SHP77 (cell line): ENCODE measurements at regions not wholly inside any gene's neighbourhood (a gene's known extent, or its start where the extent isn't known, plus 50 kb on each side); places are given as distances from the start of the nearest gene placed in this dataset.
"Not testable (repeated sequence)": the region's sequence is repeated elsewhere in the genome, so short reads cannot be mapped to it uniquely, and the experiment has no call there.

Source experiments
- DNase-seq, 2 experiments: peaks; one replicate each; lab custom pipeline; 2025; lab: John Stamatoyannopoulos, UW

DNA sequence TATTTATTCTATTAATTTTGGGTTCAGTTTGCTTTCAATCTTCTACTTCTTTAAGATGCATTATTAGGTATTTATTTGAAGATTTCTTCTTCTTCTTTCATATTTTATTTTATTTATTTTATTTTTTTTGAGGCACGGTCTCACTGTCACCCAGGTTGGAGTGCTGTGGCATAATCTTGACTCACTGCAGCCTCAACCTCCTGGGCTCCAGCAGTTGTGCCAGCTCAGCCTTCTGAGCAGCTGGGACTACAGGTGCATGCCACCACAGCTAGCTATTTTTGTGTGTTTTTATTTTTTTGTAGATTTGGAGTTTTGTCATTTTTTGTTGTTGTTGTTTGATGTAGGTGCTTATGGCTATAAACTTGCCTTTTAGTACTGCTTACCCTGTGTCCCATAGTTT is 543.2 kb upstream of the SGO1 start:
- DNase-seq: no peak

GRCh38 chr3:20726786-20727185 is 540.8 kb upstream of the SGO1 start:
- DNase-seq: no peak

DNA sequence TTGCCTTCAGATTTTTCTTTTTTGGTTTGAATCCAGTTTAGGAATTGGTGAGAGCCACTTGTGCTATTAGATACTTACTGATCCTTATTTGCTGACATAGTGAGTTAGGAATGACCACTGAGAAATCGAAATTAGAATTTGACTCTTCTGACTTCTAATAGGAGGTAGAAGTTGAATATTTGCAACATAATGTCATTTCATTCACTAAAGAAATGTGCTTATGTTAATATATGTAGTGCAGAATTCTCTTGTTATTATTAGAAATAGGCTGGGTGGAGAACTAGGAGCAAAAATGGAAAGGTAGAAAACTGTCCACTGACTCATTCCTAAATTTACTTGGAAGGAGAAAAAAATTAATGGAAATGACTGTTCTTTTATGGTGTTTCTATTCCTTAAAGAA is 538.2 kb upstream of the SGO1 start:
- no peak for DNase-seq

- DNase-seq: not testable (repeated sequence)
Measured at GRCh38 chr3:20716425-20716824, 530.4 kb upstream of the SGO1 start.

DNA sequence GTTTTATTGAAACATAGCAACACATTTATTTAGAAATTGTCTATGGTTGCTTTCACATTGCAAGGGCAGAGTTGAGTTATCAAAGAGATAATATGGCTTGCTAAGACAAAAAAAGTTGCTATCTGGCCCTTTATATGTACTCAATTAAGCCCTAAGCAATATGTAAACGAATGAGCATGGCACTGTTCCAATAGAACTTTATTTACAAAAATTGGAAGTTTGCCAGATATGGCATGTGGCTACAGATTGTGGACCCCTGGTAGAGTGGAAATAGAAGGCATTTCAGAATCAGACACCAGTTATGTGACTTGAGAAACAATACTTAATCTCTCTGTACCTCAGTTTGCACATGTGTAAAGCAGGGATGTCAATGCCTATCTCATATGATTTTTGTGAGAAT is 515.6 kb upstream of the SGO1 start:
- DNase-seq: no peak

GRCh38 chr3:20700714-20701113 is 514.7 kb upstream of the SGO1 start:
- no peak for DNase-seq

DNA sequence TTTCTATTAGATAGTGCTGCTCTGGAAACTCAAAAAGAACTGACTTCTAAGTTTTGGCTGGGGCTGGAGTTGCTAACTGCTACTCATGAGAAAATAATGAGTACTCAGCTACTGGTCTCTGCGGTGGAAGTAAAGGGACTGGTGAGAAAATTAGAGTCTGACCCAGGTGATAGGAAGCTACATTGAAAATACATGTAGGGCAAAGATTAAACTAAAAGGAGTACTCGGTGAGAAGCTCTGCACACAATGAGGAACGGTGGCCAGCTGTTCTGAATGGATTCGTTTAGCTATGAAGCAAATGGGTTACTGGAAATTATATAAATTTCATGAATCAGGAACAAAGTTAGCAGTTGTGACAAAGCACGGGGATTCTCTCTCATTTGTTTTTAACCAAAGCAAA is 512.9 kb upstream of the SGO1 start:
- no peak for DNase-seq

DNA sequence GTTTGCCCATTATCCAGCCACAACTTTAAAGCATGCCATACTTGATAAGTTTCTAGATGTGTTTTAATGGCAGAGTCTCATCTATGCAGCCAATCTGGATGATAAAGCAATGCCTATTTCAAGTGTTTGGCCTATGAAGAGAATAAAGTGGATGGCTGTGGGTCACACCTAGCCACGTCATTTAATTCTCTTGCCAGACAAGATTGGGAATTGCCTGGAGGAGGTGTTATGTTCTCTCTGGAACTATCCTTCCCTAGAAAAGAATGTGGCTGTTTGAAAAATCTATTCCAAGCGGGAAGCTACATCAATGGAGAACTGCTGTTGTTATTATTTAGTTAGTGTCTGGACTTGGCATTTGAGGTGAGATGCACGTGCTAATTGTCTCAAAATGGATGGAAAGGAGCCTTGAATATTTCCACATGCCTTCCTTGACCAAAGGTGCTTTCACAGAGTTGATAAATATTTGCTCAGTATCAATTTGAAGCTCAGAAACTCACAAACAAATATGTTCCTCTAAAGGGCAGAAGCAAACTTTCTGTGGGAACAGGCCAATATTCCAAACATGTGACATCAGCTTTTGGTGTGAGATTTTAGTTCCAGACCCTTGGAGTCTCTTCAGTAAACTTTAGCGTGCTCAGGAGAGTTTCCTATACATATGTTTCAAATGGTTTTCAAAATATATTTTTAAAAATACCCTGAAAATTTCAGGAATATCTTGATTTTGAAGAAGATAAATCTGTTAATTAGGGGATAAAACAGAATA is 510.6 kb upstream of the SGO1 start:
- DNase-seq: no peak

DNA sequence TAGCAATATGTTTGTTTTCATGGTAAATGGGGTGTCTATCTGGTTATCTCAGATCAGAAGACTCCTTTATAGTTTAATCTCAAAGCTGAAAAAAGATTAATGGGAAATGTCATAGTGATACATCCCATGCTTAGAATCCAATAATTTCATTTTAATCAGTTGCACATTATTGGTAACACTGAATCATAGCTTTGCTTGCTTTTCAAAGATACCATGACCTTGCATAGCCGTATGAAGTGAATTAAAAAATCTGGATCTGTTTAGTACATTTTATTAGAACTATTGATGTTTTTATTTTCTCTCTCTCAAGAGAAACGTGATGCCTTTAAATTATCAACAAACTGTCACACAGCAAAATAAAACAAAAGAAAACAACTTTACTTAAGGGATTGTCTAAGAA is 506.7 kb upstream of the SGO1 start:
- no peak for DNase-seq

GRCh38 chr3:20683910-20684309 is 497.9 kb upstream of the SGO1 start:
- DNase-seq: no peak

DNA sequence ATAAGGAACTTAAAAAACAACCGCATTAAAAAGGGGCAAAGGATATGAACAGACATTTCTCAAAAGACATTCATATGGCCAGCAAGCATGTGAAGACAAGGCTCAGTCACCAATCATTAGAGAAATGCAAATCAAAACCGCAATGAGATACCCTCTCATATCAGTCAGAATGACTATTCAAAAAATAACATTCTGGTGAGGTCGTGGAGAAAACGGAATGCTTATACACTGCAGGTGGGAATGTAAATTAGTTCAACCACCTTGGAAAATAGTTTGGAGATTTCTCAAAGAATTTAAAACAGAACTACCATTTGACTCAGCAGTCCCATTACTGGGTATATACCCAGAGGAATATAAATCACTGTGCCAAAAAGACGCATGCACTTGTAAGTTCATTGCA is 496.6 kb upstream of the SGO1 start:
- DNase-seq: no peak

- DNase-seq: no peak
Measured at GRCh38 chr3:20680990-20681628, 495.1 kb upstream of the SGO1 start.

DNA sequence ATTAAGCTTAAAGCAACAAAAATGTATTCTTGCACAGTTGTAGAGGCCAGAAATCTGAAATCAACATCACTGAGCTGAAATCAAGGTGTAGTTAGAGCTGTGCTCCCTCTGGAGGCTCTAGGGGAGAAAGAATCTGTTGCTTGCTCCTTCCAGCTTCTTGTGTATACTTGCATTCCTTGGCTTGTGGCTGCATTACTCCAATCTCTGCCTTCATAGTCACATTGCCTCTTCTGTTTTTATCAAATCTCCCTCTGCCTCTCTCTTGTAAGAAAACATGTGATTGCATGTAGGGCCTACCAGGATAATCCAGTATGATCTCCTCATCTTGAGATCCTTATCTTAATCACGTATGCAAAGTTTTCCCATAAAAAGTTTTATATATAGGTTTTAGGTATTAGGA is 487.9 kb upstream of the SGO1 start:
- no peak for DNase-seq

GRCh38 chr3:20669675-20670074 is 483.7 kb upstream of the SGO1 start:
- DNase-seq: no peak

DNA sequence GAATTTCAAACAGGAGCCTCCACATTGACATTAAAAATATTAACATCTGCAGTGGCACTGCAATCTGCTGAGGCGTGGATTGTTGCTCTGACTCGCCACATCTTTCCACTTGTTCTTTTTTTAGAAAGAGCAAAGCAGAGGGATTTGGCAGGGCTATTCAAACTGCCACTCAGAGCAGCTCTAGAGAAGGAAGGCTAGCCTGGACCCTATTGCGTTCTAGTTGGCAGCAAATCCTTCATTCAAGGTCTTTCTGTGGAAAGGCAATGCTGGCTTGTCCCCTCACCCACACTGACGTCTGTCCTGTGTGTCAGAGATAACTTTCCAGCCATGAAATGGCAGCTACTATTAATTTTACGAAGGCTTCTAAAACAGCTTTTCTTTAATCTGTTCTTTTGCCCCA is 483.2 kb upstream of the SGO1 start:
- no peak for DNase-seq

DNA sequence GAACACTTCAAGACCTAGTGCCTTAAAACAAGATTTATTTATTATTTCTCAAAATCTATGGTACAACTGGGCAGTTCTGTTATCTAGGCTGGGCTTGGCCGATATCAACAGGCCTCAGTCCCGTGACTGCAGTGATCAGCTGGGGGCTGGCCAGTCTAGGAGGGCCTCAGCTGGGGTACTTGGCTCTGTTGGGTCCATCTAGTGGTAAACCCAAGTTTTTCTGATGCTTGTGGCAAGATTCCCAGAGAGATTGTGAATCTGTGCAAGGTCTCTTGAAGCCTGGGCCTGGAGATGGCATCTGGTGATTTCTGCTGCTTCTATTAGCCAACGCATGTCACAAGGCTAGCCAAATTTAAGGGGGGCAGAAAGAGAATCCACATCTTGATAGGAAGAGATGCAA is 482.4 kb upstream of the SGO1 start:
- DNase-seq: no peak

GRCh38 chr3:20666091-20666490 is 480.1 kb upstream of the SGO1 start:
- no peak for DNase-seq

DNA sequence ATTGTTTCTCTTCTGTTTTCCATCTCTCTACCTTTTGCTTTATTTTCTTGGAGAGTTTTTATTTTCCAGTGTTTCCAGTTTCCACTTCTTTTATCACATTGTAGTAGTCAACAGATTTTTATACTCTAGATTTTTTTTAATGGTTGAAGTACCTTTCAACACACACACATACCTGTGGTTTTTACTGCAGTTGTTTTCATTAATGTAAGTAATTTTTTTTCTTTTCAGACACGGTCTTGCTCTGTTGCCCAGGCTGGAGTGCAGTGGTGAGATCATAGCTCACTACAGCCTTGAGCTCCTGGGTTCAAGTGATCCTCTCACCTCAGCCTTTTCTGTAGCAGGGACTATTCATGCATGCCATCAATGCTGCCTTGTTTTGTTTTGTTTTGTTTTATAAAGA is 472.5 kb upstream of the SGO1 start:
- no peak for DNase-seq

DNA sequence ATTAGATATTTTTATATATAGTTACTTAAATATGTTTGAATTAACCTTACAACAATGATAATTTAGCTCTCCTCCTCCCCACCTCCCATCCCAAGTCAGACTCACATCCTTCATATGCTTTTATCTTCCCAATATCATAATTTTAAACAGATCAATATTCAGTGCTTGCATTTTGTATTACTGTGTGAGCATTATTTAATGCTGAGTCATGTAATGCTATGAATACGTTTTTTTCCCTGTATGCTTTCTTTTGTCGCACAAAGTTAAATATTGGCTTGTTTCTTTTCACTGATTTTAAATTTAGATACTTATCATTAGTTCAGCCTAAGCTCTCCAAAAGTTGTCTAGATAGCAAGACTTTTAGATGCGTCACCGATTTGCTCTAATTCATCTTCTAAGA is 471.6 kb upstream of the SGO1 start:
- no peak for DNase-seq

- no peak for DNase-seq
Measured at GRCh38 chr3:20652231-20652986, 466.4 kb upstream of the SGO1 start.

- DNase-seq: no peak
Measured at GRCh38 chr3:20648921-20649381, 462.9 kb upstream of the SGO1 start.

- no peak for DNase-seq
Measured at GRCh38 chr3:20648294-20648693, 462.3 kb upstream of the SGO1 start.

GRCh38 chr3:20646425-20646824 is 460.4 kb upstream of the SGO1 start:
- DNase-seq: no peak
